22Rv1 (cell line): ENCODE measurements at regions not wholly inside any gene's neighbourhood (a gene's known extent, or its start where the extent isn't known, plus 50 kb on each side); places are given as distances from the start of the nearest gene placed in this dataset.

ENCODE experiments used
- H3K27ac ChIP-seq: fragments of 450-650 bp; 2 replicates; pipeline ENCODE4 v1.5.1; 2017
- ZFX ChIP-seq: fragments of 450-650 bp; IDR thresholded peaks from 2 replicates; pipeline ENCODE4 v1.6.1; 2017; ENCODE audit warnings: antibody characterized with exemption, borderline replicate concordance
- TF ChIP-seq, protein P1 (sequence below): fragments of 450-650 bp; IDR thresholded peaks from 2 replicates; pipeline ENCODE4 v1.5.1; 2017; ENCODE audit warnings: mild to moderate bottlenecking

DNA sequence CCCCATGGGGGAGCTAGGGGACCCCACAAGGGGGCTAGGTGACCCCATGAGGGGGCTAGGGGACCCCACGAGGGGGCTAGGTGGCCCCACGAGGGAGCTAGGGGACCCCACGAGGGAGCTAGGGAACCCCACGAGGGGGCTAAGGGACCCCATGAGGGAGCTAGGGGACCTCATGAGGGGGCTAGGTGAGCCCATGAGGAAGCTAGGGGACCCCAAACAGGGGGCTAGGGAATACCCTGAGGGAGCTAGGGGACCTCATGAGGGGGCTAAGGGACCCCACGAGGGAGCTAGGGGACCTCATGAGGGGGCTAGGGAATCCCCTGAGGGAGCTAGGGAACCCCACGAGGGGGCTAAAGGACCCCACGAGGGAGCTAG lies 50.5 kb upstream of the DMRTB1 start:
- no peak overlapping the region for H3K27ac ChIP-seq
- TF ChIP-seq, protein P1, sequence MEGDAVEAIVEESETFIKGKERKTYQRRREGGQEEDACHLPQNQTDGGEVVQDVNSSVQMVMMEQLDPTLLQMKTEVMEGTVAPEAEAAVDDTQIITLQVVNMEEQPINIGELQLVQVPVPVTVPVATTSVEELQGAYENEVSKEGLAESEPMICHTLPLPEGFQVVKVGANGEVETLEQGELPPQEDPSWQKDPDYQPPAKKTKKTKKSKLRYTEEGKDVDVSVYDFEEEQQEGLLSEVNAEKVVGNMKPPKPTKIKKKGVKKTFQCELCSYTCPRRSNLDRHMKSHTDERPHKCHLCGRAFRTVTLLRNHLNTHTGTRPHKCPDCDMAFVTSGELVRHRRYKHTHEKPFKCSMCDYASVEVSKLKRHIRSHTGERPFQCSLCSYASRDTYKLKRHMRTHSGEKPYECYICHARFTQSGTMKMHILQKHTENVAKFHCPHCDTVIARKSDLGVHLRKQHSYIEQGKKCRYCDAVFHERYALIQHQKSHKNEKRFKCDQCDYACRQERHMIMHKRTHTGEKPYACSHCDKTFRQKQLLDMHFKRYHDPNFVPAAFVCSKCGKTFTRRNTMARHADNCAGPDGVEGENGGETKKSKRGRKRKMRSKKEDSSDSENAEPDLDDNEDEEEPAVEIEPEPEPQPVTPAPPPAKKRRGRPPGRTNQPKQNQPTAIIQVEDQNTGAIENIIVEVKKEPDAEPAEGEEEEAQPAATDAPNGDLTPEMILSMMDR: no peak
- TF ChIP-seq ZFX: no peak

DNA sequence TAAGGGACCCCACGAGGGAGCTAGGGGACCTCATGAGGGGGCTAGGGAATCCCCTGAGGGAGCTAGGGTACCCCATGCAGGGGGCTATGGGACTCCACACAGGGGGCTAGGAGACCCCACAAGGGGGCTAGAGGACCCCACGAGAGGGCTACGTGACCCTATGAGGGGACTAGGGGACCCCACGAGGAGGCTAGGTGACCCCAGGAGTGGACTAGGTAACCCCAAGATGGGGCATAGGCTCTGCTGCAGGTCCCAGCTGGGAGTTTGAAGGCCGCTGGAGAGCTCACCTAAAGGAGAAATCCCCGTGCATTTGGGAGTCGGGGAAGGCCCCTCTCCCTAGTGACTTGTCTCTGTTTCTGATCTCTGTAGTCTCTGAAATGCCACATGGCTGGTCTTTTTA lies 50.0 kb upstream of the DMRTB1 start:
- no peak for TF ChIP-seq ZFX
- TF ChIP-seq, protein P1: no peak
- no peak overlapping the region for H3K27ac ChIP-seq
